Neural cell (in vitro differentiated cells): ENCODE measurements at regions not wholly inside any gene's neighbourhood (a gene's known extent, or its start where the extent isn't known, plus 50 kb on each side); places are given as distances from the start of the nearest gene placed in this dataset.

Source experiments
- H2AFZ ChIP-seq: fragments of 200-600, 300-800 bp; sonication (generic), shearing (Covaris generic); 2 replicates; pipeline ENCODE4 v1.6.0; 2014; ENCODE audit warnings: low read depth, mild to moderate bottlenecking, antibody characterized with exemption, low read length, moderate library complexity
- H3F3A ChIP-seq: fragments of 200-600 bp; shearing (Covaris generic); 2 replicates; pipeline ENCODE4 v1.6.1; 2016; ENCODE audit warnings: mild to moderate bottlenecking, moderate library complexity, mixed read lengths, antibody characterized with exemption, low read length; ENCODE audit not compliant: insufficient read depth, poor library complexity, severe bottlenecking
- H3K27ac ChIP-seq: fragments of 200-600, 300-800 bp; sonication (generic), shearing (Covaris generic); 2 replicates; pipeline ENCODE4 v1.5.1; 2014; ENCODE audit warnings: mild to moderate bottlenecking, low read length, moderate library complexity
- H3K27me3 ChIP-seq: fragments of 300-800, 200-600 bp; sonication (generic), shearing (Covaris generic); 2 replicates; pipeline ENCODE4 v1.6.0; 2014; ENCODE audit warnings: mild to moderate bottlenecking, low read depth, low read length, moderate library complexity; ENCODE audit not compliant: insufficient read depth
- H3K36me3 ChIP-seq: fragments of 300-800, 200-600 bp; sonication (generic), shearing (Covaris generic); 2 replicates; pipeline ENCODE4 v1.5.1; 2014; ENCODE audit warnings: mild to moderate bottlenecking, antibody characterized with exemption, low read length, moderate library complexity; ENCODE audit not compliant: insufficient read depth
- H3K4me2 ChIP-seq: fragments of 300-800, 200-600 bp; sonication (generic), shearing (Covaris generic); 2 replicates; pipeline ENCODE4 v1.6.0; 2014; ENCODE audit warnings: mild to moderate bottlenecking, low read length
- H3K4me3 ChIP-seq: fragments of 300-800, 200-600 bp; sonication (generic), shearing (Covaris generic); 2 replicates; pipeline ENCODE4 v1.5.1; 2014; ENCODE audit warnings: mild to moderate bottlenecking, low read length, moderate library complexity
- H3K79me2 ChIP-seq: fragments of 200-600 bp; shearing (Covaris generic); replicated peaks from 2 replicates; pipeline ENCODE4 v1.6.0; 2014; ENCODE audit warnings: mild to moderate bottlenecking, low read length, moderate library complexity; ENCODE audit not compliant: insufficient read depth
- H3K9ac ChIP-seq: fragments of 300-800, 200-600 bp; sonication (generic), shearing (Covaris generic); 2 replicates; pipeline ENCODE4 v1.6.1; 2016; ENCODE audit warnings: mild to moderate bottlenecking, low read length, mixed read lengths
- H3K9me2 ChIP-seq: fragments of 200-600 bp; shearing (Covaris generic); 2 replicates; pipeline ENCODE4 v1.6.1; 2016; ENCODE audit warnings: mild to moderate bottlenecking, low read length, mixed read lengths; ENCODE audit not compliant: insufficient read depth
- H3K9me3 ChIP-seq: fragments of 200-600, 300-800 bp; sonication (generic), shearing (Covaris generic); 2 replicates; pipeline ENCODE4 v1.6.1; 2016; ENCODE audit warnings: mild to moderate bottlenecking, mixed run types, low read length, moderate library complexity, mixed read lengths
- H4K20me1 ChIP-seq: fragments of 200-600 bp; shearing (Covaris generic); 2 replicates; pipeline ENCODE4 v1.6.1; 2016; ENCODE audit warnings: mild to moderate bottlenecking, mixed run types; ENCODE audit not compliant: insufficient read depth
- EP300 ChIP-seq: fragments of 450-650 bp; conservative IDR thresholded peaks from 2 replicates; pipeline ENCODE4 v1.6.1; 2014; ENCODE audit warnings: antibody characterized with exemption, mild to moderate bottlenecking, moderate library complexity; ENCODE audit not compliant: poor library complexity, severe bottlenecking
- EZH2 ChIP-seq: fragments of 200-600, 300-800 bp; shearing (Covaris generic), sonication (generic); IDR thresholded peaks from 2 replicates; pipeline ENCODE4 v1.6.1; 2014; ENCODE audit warnings: antibody characterized with exemption, low read length, borderline replicate concordance, mild to moderate bottlenecking; ENCODE audit not compliant: insufficient read depth, poor library complexity, severe bottlenecking
- MXI1 ChIP-seq: fragments of 450-650 bp; conservative IDR thresholded peaks from 2 replicates; pipeline ENCODE4 v1.6.1; 2014; ENCODE audit warnings: antibody characterized with exemption, mild to moderate bottlenecking; ENCODE audit not compliant: poor library complexity, severe bottlenecking
- POLR2AphosphoS5 ChIP-seq: IDR thresholded peaks from 2 replicates; pipeline ENCODE4 v1.6.1; 2012
- RAD21 ChIP-seq: fragments of 450-650 bp; conservative IDR thresholded peaks from 2 replicates; pipeline ENCODE4 v1.6.1; 2014; ENCODE audit warnings: antibody characterized with exemption, mild to moderate bottlenecking, moderate library complexity
- SMC3 ChIP-seq: fragments of 450-650 bp; conservative IDR thresholded peaks from 2 replicates; pipeline ENCODE4 v1.6.1; 2014; ENCODE audit warnings: antibody characterized with exemption, mild to moderate bottlenecking, moderate library complexity; ENCODE audit not compliant: poor library complexity
- TAF1 ChIP-seq: IDR thresholded peaks from 2 replicates; pipeline ENCODE4 v1.6.1; 2012; ENCODE audit warnings: low read depth
- TF ChIP-seq, protein P1 (sequence below): fragments of 450-650 bp; IDR thresholded peaks from 2 replicates; pipeline ENCODE4 v1.5.1; 2014; ENCODE audit warnings: antibody characterized with exemption, mild to moderate bottlenecking, moderate library complexity; ENCODE audit not compliant: poor library complexity, severe bottlenecking
- TF ChIP-seq, protein P2 (sequence below): IDR thresholded peaks from 2 replicates; pipeline ENCODE4 v1.6.1; 2012; ENCODE audit warnings: borderline replicate concordance

DNA sequence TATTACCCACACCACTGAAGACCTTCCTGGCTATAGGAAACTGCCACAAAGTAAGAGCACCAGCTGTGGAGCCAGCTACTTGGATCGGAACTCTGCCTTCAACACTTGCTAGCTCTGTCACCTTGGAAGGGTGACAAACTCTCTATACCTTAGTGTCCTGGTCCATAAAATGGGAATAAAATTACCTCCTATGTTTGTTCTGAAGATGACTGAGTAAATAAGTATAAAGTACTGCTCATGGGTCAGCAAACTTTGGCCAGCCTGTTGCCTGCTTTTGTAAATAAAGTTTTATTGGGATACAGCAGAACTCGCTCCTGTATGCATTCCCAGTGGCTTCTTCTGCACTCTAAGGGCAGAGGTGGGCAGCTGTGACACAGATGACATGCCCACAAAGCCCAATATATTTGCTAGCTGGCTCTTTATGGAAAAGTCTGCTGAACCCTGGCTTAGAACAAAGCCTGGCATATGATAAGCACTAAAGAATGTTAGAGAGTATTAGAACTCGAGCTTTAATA is 451.3 kb downstream of the TMEM182 start:
- Histone ChIP-seq H3K27ac (no peak overlapping the region), H3K9me2 (no peaks in the 10 kb centered on the region), H3K79me2 (no peaks in the 10 kb centered on the region), H3K9me3 (no peaks in the 10 kb centered on the region), H3K36me3 (no peaks in the 10 kb centered on the region), H3K9ac (no peak overlapping the region), H4K20me1 (no peaks in the 10 kb centered on the region), H3F3A (no peaks in the 10 kb centered on the region), H3K4me2 (no peak overlapping the region), H2AFZ (no peak overlapping the region), H3K27me3 (no peaks in the 10 kb centered on the region), H3K4me3 (no peak overlapping the region)
- TF ChIP-seq TAF1 (no peak), MXI1 (no peak)
- TF ChIP-seq, protein P1, sequence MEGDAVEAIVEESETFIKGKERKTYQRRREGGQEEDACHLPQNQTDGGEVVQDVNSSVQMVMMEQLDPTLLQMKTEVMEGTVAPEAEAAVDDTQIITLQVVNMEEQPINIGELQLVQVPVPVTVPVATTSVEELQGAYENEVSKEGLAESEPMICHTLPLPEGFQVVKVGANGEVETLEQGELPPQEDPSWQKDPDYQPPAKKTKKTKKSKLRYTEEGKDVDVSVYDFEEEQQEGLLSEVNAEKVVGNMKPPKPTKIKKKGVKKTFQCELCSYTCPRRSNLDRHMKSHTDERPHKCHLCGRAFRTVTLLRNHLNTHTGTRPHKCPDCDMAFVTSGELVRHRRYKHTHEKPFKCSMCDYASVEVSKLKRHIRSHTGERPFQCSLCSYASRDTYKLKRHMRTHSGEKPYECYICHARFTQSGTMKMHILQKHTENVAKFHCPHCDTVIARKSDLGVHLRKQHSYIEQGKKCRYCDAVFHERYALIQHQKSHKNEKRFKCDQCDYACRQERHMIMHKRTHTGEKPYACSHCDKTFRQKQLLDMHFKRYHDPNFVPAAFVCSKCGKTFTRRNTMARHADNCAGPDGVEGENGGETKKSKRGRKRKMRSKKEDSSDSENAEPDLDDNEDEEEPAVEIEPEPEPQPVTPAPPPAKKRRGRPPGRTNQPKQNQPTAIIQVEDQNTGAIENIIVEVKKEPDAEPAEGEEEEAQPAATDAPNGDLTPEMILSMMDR: no peak

DNA sequence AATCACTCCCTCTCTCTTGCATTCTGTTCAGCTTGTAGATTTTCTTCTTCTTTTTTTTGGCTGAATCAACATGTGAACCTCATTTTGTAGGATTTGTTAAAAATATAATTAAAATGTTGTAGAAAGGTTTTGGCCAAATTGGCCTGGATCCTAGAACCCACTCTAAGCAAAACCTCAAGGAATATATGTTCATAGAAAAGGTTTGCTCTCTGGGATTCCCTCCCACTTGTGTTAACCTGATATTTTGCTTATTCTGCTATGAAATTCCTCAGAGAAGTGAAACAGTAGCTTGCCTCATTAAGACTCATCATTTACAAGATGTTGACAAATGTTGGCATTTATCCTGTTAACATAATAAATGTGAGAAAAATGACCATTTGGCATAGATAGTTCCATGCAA is 456.7 kb downstream of the TMEM182 start:
- Histone ChIP-seq H3K36me3 (no peaks in the 10 kb centered on the region), H3K27me3 (no peaks in the 10 kb centered on the region), H3K79me2 (no peaks in the 10 kb centered on the region), H3K9me2 (no peaks in the 10 kb centered on the region), H3K9ac (no peak overlapping the region), H3F3A (no peaks in the 10 kb centered on the region), H3K4me2 (no peak overlapping the region), H3K9me3 (no peaks in the 10 kb centered on the region), H4K20me1 (no peaks in the 10 kb centered on the region), H3K27ac (no peak overlapping the region), H3K4me3 (no peak overlapping the region), H2AFZ (no peak overlapping the region)
- no peak for TF ChIP-seq SMC3
- TF ChIP-seq MXI1: no peak
- no peak for TF ChIP-seq TAF1
- no peak for TF ChIP-seq RAD21

DNA sequence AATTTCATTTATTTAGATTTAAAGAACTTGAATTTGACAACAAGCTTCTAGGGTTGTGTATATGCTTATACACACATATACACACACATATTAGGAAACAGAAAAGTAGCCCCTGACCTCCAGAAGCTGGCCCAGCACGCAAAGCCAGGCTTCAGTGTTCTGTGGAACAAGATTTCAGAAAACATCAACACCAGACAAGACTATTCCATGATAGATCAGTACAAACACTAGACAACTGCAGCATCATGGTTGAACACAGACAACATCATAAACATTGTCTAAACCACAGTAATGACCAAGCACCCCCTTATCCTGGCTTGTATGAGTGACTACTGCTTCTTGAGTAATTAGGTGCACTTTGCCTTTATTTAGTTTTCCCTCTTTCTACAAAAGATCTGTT is 457.6 kb downstream of the TMEM182 start:
- H4K20me1 ChIP-seq: no peaks in the 10 kb centered on the region
- no peaks in the 10 kb centered on the region for H3K9me3 ChIP-seq
- no peak overlapping the region for H3K4me2 ChIP-seq
- H3K9ac ChIP-seq: no peak overlapping the region
- TF ChIP-seq, protein P1: no peak
- TF ChIP-seq TAF1: no peak
- no peak for TF ChIP-seq EZH2
- TF ChIP-seq RAD21: no peak
- no peak for TF ChIP-seq EP300
- TF ChIP-seq, protein P2, sequence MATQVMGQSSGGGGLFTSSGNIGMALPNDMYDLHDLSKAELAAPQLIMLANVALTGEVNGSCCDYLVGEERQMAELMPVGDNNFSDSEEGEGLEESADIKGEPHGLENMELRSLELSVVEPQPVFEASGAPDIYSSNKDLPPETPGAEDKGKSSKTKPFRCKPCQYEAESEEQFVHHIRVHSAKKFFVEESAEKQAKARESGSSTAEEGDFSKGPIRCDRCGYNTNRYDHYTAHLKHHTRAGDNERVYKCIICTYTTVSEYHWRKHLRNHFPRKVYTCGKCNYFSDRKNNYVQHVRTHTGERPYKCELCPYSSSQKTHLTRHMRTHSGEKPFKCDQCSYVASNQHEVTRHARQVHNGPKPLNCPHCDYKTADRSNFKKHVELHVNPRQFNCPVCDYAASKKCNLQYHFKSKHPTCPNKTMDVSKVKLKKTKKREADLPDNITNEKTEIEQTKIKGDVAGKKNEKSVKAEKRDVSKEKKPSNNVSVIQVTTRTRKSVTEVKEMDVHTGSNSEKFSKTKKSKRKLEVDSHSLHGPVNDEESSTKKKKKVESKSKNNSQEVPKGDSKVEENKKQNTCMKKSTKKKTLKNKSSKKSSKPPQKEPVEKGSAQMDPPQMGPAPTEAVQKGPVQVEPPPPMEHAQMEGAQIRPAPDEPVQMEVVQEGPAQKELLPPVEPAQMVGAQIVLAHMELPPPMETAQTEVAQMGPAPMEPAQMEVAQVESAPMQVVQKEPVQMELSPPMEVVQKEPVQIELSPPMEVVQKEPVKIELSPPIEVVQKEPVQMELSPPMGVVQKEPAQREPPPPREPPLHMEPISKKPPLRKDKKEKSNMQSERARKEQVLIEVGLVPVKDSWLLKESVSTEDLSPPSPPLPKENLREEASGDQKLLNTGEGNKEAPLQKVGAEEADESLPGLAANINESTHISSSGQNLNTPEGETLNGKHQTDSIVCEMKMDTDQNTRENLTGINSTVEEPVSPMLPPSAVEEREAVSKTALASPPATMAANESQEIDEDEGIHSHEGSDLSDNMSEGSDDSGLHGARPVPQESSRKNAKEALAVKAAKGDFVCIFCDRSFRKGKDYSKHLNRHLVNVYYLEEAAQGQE: no peak
- no peak for TF ChIP-seq MXI1
- TF ChIP-seq SMC3: no peak
- no peak for TF ChIP-seq POLR2AphosphoS5
- no peak overlapping the region for H3K27ac ChIP-seq
- no peaks in the 10 kb centered on the region for H3K27me3 ChIP-seq
- H3K36me3 ChIP-seq: no peaks in the 10 kb centered on the region
- no peak overlapping the region for H3K4me3 ChIP-seq
- H2AFZ ChIP-seq: no peak overlapping the region
- H3K9me2 ChIP-seq: no peaks in the 10 kb centered on the region
- no peaks in the 10 kb centered on the region for H3K79me2 ChIP-seq
- no peaks in the 10 kb centered on the region for H3F3A ChIP-seq
